ENCODE measurements at regions not wholly inside any gene's neighbourhood (a gene's known extent, or its start where the extent isn't known, plus 50 kb on each side); places are given as distances from the start of the nearest gene placed in this dataset.

GRCh38 chr2:172297950-172298349, 129.4 kb upstream of the ITGA6 start:
- ChIA-PET POLR2A (ENCODE audit: low non-redundant PET) (no interaction called here), CTCF (no interaction called here)
- no peak overlapping the region for H3K27ac ChIP-seq
- DNase-seq (ENCODE audit: low spot score) = no peak
- no peak for TF ChIP-seq CTCF (conservative IDR thresholded peaks at IDR 0.05; ENCODE audit: low read depth)

- CTCF ChIA-PET = no interaction called here
- no peak for TF ChIP-seq CTCF (conservative IDR thresholded peaks at IDR 0.05; ENCODE audit: low read depth)
- no peak overlapping the region for H3K27ac ChIP-seq
- peak; percentile 70 for DNase-seq (ENCODE audit: low spot score)
- POLR2A ChIA-PET (ENCODE audit: low non-redundant PET) = interaction anchor here (0.6 kb wide), 1 partner anchor 120 kb away, joined by 3 read pairs; no protein-coding TSS in a partner anchor
Measured at GRCh38 chr2:172299741-172300140, 127.6 kb upstream of the ITGA6 start.

GRCh38 chr2:172300851-172301250, 126.5 kb upstream of the ITGA6 start:
- ChIA-PET POLR2A (ENCODE audit: low non-redundant PET) (no interaction called here), CTCF (no interaction called here)
- no peak overlapping the region for H3K27ac ChIP-seq
- TF ChIP-seq CTCF (conservative IDR thresholded peaks at IDR 0.05; ENCODE audit: low read depth) = no peak
- DNase-seq (ENCODE audit: low spot score) = no peak

- ChIA-PET POLR2A (ENCODE audit: low non-redundant PET) (no interaction called here), CTCF (interaction anchor here (0.6 kb wide), 1 partner anchor 90 kb away, joined by 8 read pairs; no protein-coding TSS in a partner anchor)
- no peak for TF ChIP-seq CTCF (conservative IDR thresholded peaks at IDR 0.05; ENCODE audit: low read depth)
- no peak for DNase-seq (ENCODE audit: low spot score)
- H3K27ac ChIP-seq = no peak overlapping the region
Measured at GRCh38 chr2:172305066-172305465, 122.3 kb upstream of the ITGA6 start.

- peak overlapping the region; percentile 46 for H3K27ac ChIP-seq
- ChIA-PET POLR2A (ENCODE audit: low non-redundant PET) (interaction anchor here (0.6 kb wide), 1 partner anchor 82 kb away, joined by 3 read pairs; no protein-coding TSS in a partner anchor), CTCF (no interaction called here)
- no peak for DNase-seq (ENCODE audit: low spot score)
- TF ChIP-seq CTCF (conservative IDR thresholded peaks at IDR 0.05; ENCODE audit: low read depth) = no peak
Measured at GRCh38 chr2:172307800-172308199, 119.6 kb upstream of the ITGA6 start.

GRCh38 chr2:172308253-172308935, 119.0 kb upstream of the ITGA6 start:
- POLR2A ChIA-PET (ENCODE audit: low non-redundant PET) = no interaction called here

More at GRCh38 chr2:172308253-172308935, 119.0 kb upstream of the ITGA6 start:
- no peak for DNase-seq (ENCODE audit: low spot score)
- CTCF ChIA-PET = interaction anchor here (0.6 kb wide), 1 partner anchor 127 kb away, joined by 4 read pairs; no protein-coding TSS in a partner anchor
- peak overlapping the region; percentile 46 for H3K27ac ChIP-seq
- no peak for TF ChIP-seq CTCF (conservative IDR thresholded peaks at IDR 0.05; ENCODE audit: low read depth)
